ENCODE measurements at regions not wholly inside any gene's neighbourhood (a gene's known extent, or its start where the extent isn't known, plus 50 kb on each side); places are given as distances from the start of the nearest gene placed in this dataset.

DNA sequence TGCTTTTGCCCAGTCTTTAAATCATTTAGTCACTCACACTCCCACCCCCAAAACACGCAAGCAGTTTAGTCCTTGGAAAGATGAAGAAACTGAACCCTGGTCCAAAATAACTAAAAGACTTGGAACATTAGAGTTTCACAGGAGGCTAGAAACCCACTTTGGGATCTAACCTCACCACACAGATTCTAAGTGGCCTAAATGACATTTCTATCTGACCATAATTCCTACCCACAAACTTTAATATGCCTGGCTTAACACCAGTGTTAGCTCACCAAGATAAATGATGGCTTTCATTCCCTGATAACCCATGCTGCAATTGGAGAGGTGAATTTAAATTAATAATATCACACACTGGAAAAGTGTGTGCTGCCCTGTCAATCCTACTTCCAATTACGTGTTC, 295.3 kb upstream of the UBE2E2 start:
- H3K36me3 ChIP-seq (ENCODE audit: control insufficient read depth, insufficient read depth, low read length) = no peaks in the 10 kb centered on the region
- no peaks in the 10 kb centered on the region; the same call in 1 of the 2 replicates for H3K27me3 ChIP-seq (replicated peaks; ENCODE audit: control insufficient read depth, insufficient read depth, low read length)
- TF ChIP-seq, protein P1, sequence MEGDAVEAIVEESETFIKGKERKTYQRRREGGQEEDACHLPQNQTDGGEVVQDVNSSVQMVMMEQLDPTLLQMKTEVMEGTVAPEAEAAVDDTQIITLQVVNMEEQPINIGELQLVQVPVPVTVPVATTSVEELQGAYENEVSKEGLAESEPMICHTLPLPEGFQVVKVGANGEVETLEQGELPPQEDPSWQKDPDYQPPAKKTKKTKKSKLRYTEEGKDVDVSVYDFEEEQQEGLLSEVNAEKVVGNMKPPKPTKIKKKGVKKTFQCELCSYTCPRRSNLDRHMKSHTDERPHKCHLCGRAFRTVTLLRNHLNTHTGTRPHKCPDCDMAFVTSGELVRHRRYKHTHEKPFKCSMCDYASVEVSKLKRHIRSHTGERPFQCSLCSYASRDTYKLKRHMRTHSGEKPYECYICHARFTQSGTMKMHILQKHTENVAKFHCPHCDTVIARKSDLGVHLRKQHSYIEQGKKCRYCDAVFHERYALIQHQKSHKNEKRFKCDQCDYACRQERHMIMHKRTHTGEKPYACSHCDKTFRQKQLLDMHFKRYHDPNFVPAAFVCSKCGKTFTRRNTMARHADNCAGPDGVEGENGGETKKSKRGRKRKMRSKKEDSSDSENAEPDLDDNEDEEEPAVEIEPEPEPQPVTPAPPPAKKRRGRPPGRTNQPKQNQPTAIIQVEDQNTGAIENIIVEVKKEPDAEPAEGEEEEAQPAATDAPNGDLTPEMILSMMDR (IDR thresholded peaks at IDR 0.05; ENCODE audit: insufficient read depth, low read length, poor library complexity, severe bottlenecking) = no peak
- no peak overlapping the region for H3K4me3 ChIP-seq (replicated peaks; ENCODE audit: low read depth, low read length)
- DNase-seq (ENCODE audit: extremely low read depth, insufficient read length) = no peak

DNA sequence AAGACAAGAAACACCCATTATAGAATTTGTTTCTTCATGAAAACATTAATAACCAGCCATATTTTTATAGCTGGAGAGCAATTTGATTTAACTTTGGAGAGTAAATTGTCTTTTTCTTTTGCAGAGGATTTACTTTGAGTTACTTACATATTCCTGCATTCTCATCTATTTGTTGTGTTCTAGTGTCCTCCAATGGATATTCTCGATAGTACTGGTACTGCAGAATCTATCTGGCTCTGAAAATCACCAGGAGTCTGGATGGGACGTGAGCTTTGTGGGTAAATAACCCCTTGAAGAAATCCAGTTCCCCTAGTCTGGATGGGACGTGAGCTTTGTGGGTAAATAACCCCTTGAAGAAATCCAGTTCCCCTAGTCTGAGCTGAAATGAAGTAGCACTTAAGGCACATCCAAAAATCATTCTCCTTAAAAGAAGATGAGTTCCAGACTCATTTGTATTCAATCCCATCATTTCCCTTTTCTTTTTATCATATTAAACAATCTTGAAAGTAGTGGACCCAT, 294.1 kb upstream of the UBE2E2 start:
- no peak overlapping the region for H3K4me3 ChIP-seq (replicated peaks; ENCODE audit: low read depth, low read length)
- TF ChIP-seq, protein P1 (IDR thresholded peaks at IDR 0.05; ENCODE audit: insufficient read depth, low read length, poor library complexity, severe bottlenecking) = no peak

DNA sequence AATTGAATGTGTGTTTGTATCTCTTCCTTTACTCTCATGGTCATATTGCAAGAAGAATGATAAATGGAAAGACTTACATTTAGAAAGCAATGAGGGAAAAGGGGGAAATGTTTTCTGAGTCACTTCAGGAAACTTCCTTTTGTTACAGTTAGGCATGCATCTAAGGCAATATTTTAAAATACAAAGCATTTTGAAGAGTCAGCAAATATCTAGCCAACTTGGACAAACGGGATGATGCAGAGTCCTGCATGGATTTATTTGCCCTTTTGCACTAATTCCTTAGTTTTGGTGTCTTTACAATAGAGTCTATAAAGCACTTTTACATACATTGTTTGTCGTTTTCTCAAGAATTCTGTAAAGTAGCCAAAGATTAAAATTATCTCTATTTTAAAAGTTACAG, 286.2 kb upstream of the UBE2E2 start:
- H3K36me3 ChIP-seq (ENCODE audit: control insufficient read depth, insufficient read depth, low read length) = no peaks in the 10 kb centered on the region
- H3K27me3 ChIP-seq (replicated peaks; ENCODE audit: control insufficient read depth, insufficient read depth, low read length) = no peaks in the 10 kb centered on the region; the same call in 1 of the 2 replicates
- TF ChIP-seq, protein P1 (IDR thresholded peaks at IDR 0.05; ENCODE audit: insufficient read depth, low read length, poor library complexity, severe bottlenecking) = no peak
- H3K4me3 ChIP-seq (replicated peaks; ENCODE audit: low read depth, low read length) = no peak overlapping the region
- no peak for DNase-seq (ENCODE audit: extremely low read depth, insufficient read length)

More for the DNA sequence above, 294.1 kb upstream of the UBE2E2 start:
- no peaks in the 10 kb centered on the region; the same call in 1 of the 2 replicates for H3K27me3 ChIP-seq (replicated peaks; ENCODE audit: control insufficient read depth, insufficient read depth, low read length)
- H3K36me3 ChIP-seq (ENCODE audit: control insufficient read depth, insufficient read depth, low read length) = no peaks in the 10 kb centered on the region
- DNase-seq (ENCODE audit: extremely low read depth, insufficient read length) = no peak

DNA sequence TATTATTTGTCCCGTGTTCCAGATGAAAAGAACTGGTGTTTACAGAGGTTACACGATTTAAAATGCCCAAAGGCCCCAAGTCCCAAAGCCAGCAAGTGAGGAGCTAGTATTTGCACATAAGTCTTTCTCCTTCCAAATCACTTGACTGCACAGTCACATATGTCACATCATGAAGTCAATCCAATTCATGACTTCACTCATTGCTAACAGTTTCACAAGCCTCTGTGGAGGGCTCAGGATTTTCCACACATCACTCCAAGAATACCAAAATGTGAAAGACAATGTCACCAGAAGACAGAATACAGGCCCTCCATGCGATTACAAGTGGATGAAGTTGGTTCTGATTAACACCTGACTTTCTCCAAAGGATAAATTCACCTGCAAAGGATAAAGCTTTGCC, 283.1 kb upstream of the UBE2E2 start:
- TF ChIP-seq, protein P1 (IDR thresholded peaks at IDR 0.05; ENCODE audit: insufficient read depth, low read length, poor library complexity, severe bottlenecking) = no peak
- no peaks in the 10 kb centered on the region for H3K36me3 ChIP-seq (ENCODE audit: control insufficient read depth, insufficient read depth, low read length)
- H3K4me3 ChIP-seq (replicated peaks; ENCODE audit: low read depth, low read length) = no peak overlapping the region
- no peak for DNase-seq (ENCODE audit: extremely low read depth, insufficient read length)
- H3K27me3 ChIP-seq (replicated peaks; ENCODE audit: control insufficient read depth, insufficient read depth, low read length) = no peaks in the 10 kb centered on the region; the same call in 1 of the 2 replicates

DNA sequence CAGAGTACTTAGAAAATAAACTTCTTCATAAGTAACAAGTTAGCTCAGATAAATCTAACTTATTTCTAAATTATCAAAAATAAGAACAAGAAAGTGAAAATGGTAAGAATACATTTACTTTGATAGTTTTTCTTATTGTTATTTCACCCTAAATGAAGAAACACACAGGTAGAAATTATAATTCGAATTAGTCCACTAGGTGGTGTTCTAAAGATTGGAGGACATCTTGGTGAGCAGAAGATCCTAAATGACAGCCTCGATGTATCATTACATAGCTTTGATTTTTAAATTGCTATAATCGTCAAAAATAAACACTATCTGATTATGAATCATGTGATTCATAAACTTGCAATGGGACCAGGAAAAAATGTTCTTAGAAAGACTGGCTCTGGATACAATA, 280.8 kb upstream of the UBE2E2 start:
- no peaks in the 10 kb centered on the region; the same call in 1 of the 2 replicates for H3K27me3 ChIP-seq (replicated peaks; ENCODE audit: control insufficient read depth, insufficient read depth, low read length)
- TF ChIP-seq, protein P1 (IDR thresholded peaks at IDR 0.05; ENCODE audit: insufficient read depth, low read length, poor library complexity, severe bottlenecking) = peak; percentile 10
- H3K4me3 ChIP-seq (replicated peaks; ENCODE audit: low read depth, low read length) = no peak overlapping the region
- no peak for DNase-seq (ENCODE audit: extremely low read depth, insufficient read length)
- H3K36me3 ChIP-seq (ENCODE audit: control insufficient read depth, insufficient read depth, low read length) = no peaks in the 10 kb centered on the region

DNA sequence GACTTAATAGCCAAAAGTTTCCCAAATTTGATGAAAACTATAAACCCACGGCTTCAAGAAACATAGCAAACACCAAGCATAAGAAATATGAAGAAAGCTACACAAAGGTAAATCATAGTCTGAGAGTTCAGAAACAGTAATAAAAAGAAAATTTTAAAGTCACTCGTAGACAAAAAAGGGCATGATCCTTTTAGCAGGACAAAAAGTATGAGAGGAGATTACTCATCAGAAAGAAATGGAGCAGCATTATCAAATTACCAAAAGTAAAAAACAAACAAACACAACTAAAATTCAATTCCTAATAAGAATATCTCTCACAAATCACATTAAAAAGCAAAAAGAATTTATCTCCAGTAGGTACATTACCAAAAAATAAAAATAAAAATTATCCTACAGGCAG, 279.4 kb upstream of the UBE2E2 start:
- H3K27me3 ChIP-seq (replicated peaks; ENCODE audit: control insufficient read depth, insufficient read depth, low read length) = no peaks in the 10 kb centered on the region
- TF ChIP-seq, protein P1 (IDR thresholded peaks at IDR 0.05; ENCODE audit: insufficient read depth, low read length, poor library complexity, severe bottlenecking) = no peak
- DNase-seq (ENCODE audit: extremely low read depth, insufficient read length) = no peak
- H3K4me3 ChIP-seq (replicated peaks; ENCODE audit: low read depth, low read length) = no peak overlapping the region
- H3K36me3 ChIP-seq (ENCODE audit: control insufficient read depth, insufficient read depth, low read length) = no peaks in the 10 kb centered on the region
